Vagina (tissue), 2 donors: ENCODE measurements at regions not wholly inside any gene's neighbourhood (a gene's known extent, or its start where the extent isn't known, plus 50 kb on each side); places are given as distances from the start of the nearest gene placed in this dataset.

Experiments
- CTCF ChIP-seq, 3 experiments: fragments of 450-650 bp in 2 of 3; fragments of 200-600 bp in 1 of 3; sonication (generic) in 1 of 3; IDR thresholded peaks; one replicate each; pipeline ENCODE4 v1.5.1; 2017 to 2019; ENCODE audit warnings: antibody characterized with exemption in 3 of 3, mild to moderate bottlenecking in 2 of 3, moderate library complexity in 2 of 3
- POLR2A ChIP-seq, 2 donors: fragments of 450-650 bp; IDR thresholded peaks; one replicate each; pipeline ENCODE4 v1.6.1; 2017; ENCODE audit warnings: antibody characterized with exemption in 2 of 2, mild to moderate bottlenecking in 2 of 2, moderate library complexity in 2 of 2
- POLR2AphosphoS5 ChIP-seq, 2 donors: sonication (generic); formaldehyde crosslinking; IDR thresholded peaks; one replicate each; pipeline ENCODE4 v1.9.0; 2017; ENCODE audit warnings: antibody characterized with exemption in 2 of 2, mild to moderate bottlenecking in 2 of 2, low read depth in 1 of 2; ENCODE audit not compliant: insufficient read depth in 1 of 2

DNA sequence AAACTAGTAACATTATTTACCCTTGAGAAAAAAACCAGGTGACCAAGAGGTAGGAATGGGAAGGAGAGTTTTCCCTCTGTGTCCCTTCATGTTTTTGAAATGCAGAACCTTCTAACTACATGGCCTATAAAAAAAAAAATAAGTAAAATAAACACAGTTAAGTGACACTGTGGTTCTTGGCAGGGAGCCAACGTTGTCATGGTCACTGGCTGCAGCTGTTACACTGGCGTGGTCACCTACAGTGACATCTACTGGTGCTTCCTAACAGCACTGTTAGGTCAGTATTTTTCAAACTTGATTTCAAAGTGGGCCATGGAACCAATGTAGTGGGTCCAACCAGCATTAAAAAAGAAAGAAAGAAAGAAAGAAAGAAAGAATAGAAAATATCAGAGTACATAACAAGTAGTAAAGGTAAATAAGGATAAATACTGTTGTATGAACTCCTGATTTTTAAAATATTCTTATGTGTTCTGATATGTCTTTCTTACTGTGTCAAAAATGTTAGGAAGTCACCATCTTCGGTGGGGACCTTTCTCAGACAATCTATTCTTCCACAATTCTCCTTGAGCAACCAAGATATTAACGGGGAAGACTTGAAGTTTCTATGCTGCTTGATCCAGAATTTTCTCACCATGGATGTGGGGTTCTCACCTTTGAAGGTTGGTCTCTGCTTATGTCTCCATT, 59.1 kb upstream of the PJA2 start:
- peak; percentile 18 to 62 (median 26) for TF ChIP-seq CTCF (IDR thresholded peaks at IDR 0.05)
- no peak for TF ChIP-seq POLR2A (IDR thresholded peaks at IDR 0.05)
- peak in 1 of 2 donors; percentile 73 for TF ChIP-seq POLR2AphosphoS5 (IDR thresholded peaks at IDR 0.05; ENCODE audit: insufficient read depth in 1 of 2, low read depth in 1 of 2)
